ENCODE measurements at regions not wholly inside any gene's neighbourhood (a gene's known extent, or its start where the extent isn't known, plus 50 kb on each side); places are given as distances from the start of the nearest gene placed in this dataset.

- no peak for DNase-seq
- intact Hi-C loops (cut with DNase I): no loop called here
- Histone ChIP-seq H3K4me3 (no peak overlapping the region), H3K9me3 (no peaks in the 10 kb centered on the region), H3K36me3 (no peaks in the 10 kb centered on the region), H3K4me1 (no peaks in the 10 kb centered on the region), H3K27ac (no peak overlapping the region), H3K27me3 (no peaks in the 10 kb centered on the region)
- TF ChIP-seq POLR2AphosphoS5 (IDR thresholded peaks at IDR 0.05) (no peak), EP300 (IDR thresholded peaks at IDR 0.05) (no peak), POLR2A (IDR thresholded peaks at IDR 0.05) (no peak)
- TF ChIP-seq, protein P1, sequence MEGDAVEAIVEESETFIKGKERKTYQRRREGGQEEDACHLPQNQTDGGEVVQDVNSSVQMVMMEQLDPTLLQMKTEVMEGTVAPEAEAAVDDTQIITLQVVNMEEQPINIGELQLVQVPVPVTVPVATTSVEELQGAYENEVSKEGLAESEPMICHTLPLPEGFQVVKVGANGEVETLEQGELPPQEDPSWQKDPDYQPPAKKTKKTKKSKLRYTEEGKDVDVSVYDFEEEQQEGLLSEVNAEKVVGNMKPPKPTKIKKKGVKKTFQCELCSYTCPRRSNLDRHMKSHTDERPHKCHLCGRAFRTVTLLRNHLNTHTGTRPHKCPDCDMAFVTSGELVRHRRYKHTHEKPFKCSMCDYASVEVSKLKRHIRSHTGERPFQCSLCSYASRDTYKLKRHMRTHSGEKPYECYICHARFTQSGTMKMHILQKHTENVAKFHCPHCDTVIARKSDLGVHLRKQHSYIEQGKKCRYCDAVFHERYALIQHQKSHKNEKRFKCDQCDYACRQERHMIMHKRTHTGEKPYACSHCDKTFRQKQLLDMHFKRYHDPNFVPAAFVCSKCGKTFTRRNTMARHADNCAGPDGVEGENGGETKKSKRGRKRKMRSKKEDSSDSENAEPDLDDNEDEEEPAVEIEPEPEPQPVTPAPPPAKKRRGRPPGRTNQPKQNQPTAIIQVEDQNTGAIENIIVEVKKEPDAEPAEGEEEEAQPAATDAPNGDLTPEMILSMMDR (IDR thresholded peaks at IDR 0.05): no peak
- WGBS, 2 donors: 25 to 62% methylated on average over 7 of the region's 7 CpGs
These were observed 125.9 kb downstream of the TPRA1 start for GRCh38 chr3:127464642-127465041.

- intact Hi-C loops (cut with DNase I): no loop called here
- no peaks in the 10 kb centered on the region for H3K36me3 ChIP-seq
- no peak overlapping the region for H3K27ac ChIP-seq
- 85 to 86% methylated on average over 8 of the region's 8 CpGs for WGBS, 2 donors
- no peak for TF ChIP-seq EP300 (IDR thresholded peaks at IDR 0.05)
- no peak for TF ChIP-seq POLR2AphosphoS5 (IDR thresholded peaks at IDR 0.05)
- TF ChIP-seq, protein P1 (IDR thresholded peaks at IDR 0.05): no peak
- TF ChIP-seq POLR2A (IDR thresholded peaks at IDR 0.05): no peak
- H3K4me3 ChIP-seq: no peak overlapping the region
- no peaks in the 10 kb centered on the region for H3K9me3 ChIP-seq
- peaks cover 0 to 2% (median under 1%) of the 10 kb centered on the region in 4 donors for H3K4me1 ChIP-seq
- peaks cover 5 to 21% (median 7%) of the 10 kb centered on the region in 3 donors for H3K27me3 ChIP-seq
- DNase-seq: no peak
These were observed 128.3 kb downstream of the TPRA1 start for GRCh38 chr3:127462111-127462655.

DNA sequence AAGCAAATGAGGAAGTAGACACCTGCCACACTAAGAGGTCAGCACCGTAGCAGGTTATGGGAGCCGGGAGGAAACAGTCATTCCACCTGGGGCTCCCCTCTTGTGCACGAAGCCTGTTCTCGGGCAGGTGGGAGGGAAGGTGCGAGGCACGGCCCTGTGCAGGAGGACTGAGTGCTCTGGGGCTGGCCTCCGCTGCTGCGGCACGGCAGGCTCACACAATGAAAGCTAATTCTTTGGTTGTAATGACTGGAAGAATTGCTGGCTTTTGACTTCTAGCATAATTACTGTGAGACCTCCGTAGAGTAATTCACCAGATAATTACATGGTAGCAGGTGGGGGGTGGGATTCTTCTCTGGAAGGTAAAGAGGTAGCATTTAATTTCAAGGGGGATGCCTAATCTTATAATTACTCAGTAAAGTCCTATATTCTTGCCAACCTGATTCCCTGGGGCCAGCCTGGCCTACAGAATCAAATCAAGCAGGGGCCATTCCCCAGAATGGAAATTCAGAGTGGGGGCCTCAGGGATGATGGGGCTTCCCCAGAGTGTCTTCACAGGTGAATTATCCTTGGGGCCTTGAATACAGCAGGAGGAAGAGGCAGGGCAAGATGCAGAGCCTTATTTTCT, 129.1 kb downstream of the TPRA1 start:
- intact Hi-C loops (cut with DNase I): no loop called here
- TF ChIP-seq POLR2AphosphoS5 (IDR thresholded peaks at IDR 0.05): no peak
- Histone ChIP-seq H3K27me3 (peaks cover 13 to 29% (median 14%) of the 10 kb centered on the region in 3 donors), H3K4me3 (no peak overlapping the region), H3K36me3 (no peaks in the 10 kb centered on the region), H3K9me3 (no peaks in the 10 kb centered on the region), H3K4me1 (peaks cover 0 to 10% (median 9%) of the 10 kb centered on the region in 4 donors), H3K27ac (no peak overlapping the region)
- DNase-seq: no peak
- WGBS, 2 donors: 75 to 78% methylated on average over 10 of the region's 10 CpGs

DNA sequence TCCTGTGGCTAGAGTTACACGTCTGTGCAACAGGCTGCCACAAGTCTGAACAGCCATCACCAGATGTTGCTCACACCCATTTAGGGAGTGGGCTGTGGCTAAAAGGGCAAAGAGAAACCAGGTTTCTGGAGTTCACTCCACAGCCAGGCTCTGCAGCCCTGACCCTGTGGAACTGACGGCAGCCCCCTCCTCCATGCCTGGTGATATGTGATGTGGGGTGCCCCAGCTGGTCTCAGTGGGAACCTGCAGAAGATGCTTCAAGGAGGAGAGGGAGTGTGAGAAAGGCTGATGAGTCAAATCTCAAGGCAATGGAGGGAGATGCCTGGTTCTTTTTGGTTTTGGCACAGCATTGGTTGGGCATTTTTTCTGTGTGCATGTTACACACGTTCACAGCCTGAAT, 130.6 kb downstream of the TPRA1 start:
- intact Hi-C loops (cut with DNase I): loop anchor here (5.0 kb wide), 2 partner anchors 478 to 708 kb away; partner anchors contain the start of gene PLXNA1
- peaks cover 0 to 24% (median 24%) of the 10 kb centered on the region in 4 donors for H3K4me1 ChIP-seq
- 66 to 68% methylated on average over 3 of the region's 3 CpGs for WGBS, 2 donors

More for the DNA sequence above, 130.6 kb downstream of the TPRA1 start:
- Histone ChIP-seq H3K9me3 (no peaks in the 10 kb centered on the region), H3K4me3 (no peak overlapping the region), H3K36me3 (no peaks in the 10 kb centered on the region), H3K27ac (no peak overlapping the region), H3K27me3 (peaks cover 28 to 44% (median 29%) of the 10 kb centered on the region in 3 donors)
- DNase-seq: no peak
- TF ChIP-seq, protein P1 (IDR thresholded peaks at IDR 0.05): no peak
- no peak for TF ChIP-seq POLR2A (IDR thresholded peaks at IDR 0.05)
- TF ChIP-seq EP300 (IDR thresholded peaks at IDR 0.05): no peak
- TF ChIP-seq POLR2AphosphoS5 (IDR thresholded peaks at IDR 0.05): no peak

All from sigmoid colon (tissue), 6 donors.